ENCODE measurements at regions not wholly inside any gene's neighbourhood (a gene's known extent, or its start where the extent isn't known, plus 50 kb on each side); places are given as distances from the start of the nearest gene placed in this dataset.
"Not testable (repeated sequence)": the region's sequence is repeated elsewhere in the genome, so short reads cannot be mapped to it uniquely, and the experiment has no call there.

DNA sequence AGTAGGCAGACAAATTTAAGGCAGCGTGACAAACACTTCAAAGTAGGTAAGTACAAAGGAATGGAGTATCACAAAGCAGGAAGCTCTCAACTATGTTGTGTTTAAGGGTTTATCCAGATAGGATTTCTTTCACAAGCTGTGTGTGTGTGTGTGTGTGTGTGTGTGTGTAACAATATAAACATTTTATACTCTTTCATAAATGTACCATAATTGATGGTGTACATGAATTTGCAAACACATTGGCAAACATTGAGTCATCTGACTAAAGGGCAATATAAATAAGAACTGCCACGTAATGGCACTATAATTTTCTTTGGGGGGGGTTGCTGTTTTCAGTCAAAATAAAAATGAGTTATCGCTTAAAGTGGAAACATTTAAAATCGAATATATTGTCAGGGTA lies 1004.4 kb upstream of the DDX18 start:
- H3K4me3 Mint-ChIP-seq: no peak overlapping the region
- no peaks in the 10 kb centered on the region for H3K36me3 Mint-ChIP-seq (ENCODE audit: insufficient read depth)
- DNase-seq (no peak), ATAC-seq (no peak)
- H3K4me1 Mint-ChIP-seq (ENCODE audit: low read depth): no peaks in the 10 kb centered on the region
- no peaks in the 10 kb centered on the region for H3K27me3 Mint-ChIP-seq (ENCODE audit: low read depth)
- H3K9me3 Mint-ChIP-seq: peaks cover 4% of the 10 kb centered on the region

- Mint-ChIP-seq H3K36me3 (ENCODE audit: insufficient read depth) (no peaks in the 10 kb centered on the region), H3K27me3 (ENCODE audit: low read depth) (no peaks in the 10 kb centered on the region), H3K9me3 (peaks cover 5% of the 10 kb centered on the region), H3K4me1 (ENCODE audit: low read depth) (no peaks in the 10 kb centered on the region), H3K4me3 (no peak overlapping the region)
- ATAC-seq: no peak
- DNase-seq: no peak
Measured at GRCh38 chr2:116810645-116811044, 1003.8 kb upstream of the DDX18 start.

DNA sequence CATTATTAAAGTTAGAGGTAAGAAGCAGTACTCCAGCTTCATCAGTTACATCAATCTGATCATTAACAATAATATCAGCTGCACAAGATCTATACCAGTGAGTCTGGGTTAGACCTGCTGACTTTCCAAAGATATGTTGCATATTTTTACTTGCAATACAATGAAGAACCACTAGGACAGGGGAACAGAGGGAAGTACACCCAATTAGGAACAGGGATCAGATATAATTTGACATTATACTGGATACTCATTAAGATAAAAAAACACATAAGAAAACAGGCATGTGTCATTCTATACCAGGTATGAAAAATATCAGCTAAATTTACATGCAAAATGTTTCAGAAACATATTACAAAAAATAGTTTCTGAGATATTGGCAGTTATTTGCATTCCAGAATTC lies 995.1 kb upstream of the DDX18 start:
- peaks cover 18% of the 10 kb centered on the region for H3K9me3 Mint-ChIP-seq
- no peaks in the 10 kb centered on the region for H3K27me3 Mint-ChIP-seq (ENCODE audit: low read depth)
- no peak overlapping the region for H3K4me3 Mint-ChIP-seq
- no peak for ATAC-seq
- H3K4me1 Mint-ChIP-seq (ENCODE audit: low read depth): no peaks in the 10 kb centered on the region
- DNase-seq: no peak
- no peaks in the 10 kb centered on the region for H3K36me3 Mint-ChIP-seq (ENCODE audit: insufficient read depth)

DNA sequence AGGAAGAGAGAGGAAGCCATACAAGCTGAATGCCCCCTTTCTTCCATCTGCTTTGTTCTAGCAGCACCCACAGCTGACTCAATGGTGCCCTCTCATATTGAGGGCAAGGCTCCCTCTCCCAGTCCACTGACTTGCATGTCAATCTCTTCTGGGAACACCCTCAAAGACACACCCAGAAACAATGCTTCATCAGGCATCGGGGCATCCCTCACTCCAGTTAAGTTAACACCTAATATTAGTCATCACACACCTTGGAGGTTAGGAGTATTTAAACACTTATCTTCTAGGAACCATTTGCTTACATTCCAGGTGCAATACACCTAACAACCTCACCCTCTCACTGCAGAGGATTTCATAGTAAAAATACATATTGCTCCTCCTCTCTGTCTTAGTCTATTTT lies 993.5 kb upstream of the DDX18 start:
- DNase-seq: no peak
- H3K27me3 Mint-ChIP-seq (ENCODE audit: low read depth): no peaks in the 10 kb centered on the region
- H3K36me3 Mint-ChIP-seq (ENCODE audit: insufficient read depth): no peaks in the 10 kb centered on the region
- H3K4me3 Mint-ChIP-seq: no peak overlapping the region
- ATAC-seq: no peak
- H3K4me1 Mint-ChIP-seq (ENCODE audit: low read depth): no peaks in the 10 kb centered on the region
- peaks cover 14% of the 10 kb centered on the region for H3K9me3 Mint-ChIP-seq

- not testable (repeated sequence) for H3K27me3 Mint-ChIP-seq (ENCODE audit: low read depth); DNase-seq; H3K36me3 Mint-ChIP-seq (ENCODE audit: insufficient read depth); ATAC-seq; H3K4me1 Mint-ChIP-seq (ENCODE audit: low read depth); H3K9me3 Mint-ChIP-seq; H3K4me3 Mint-ChIP-seq
Measured at GRCh38 chr2:116829543-116829942, 984.9 kb upstream of the DDX18 start.

- no peaks in the 10 kb centered on the region for H3K36me3 Mint-ChIP-seq (ENCODE audit: insufficient read depth)
- peaks cover 17% of the 10 kb centered on the region for H3K9me3 Mint-ChIP-seq
- no peaks in the 10 kb centered on the region for H3K4me1 Mint-ChIP-seq (ENCODE audit: low read depth)
- ATAC-seq: no peak
- no peak for DNase-seq
- H3K4me3 Mint-ChIP-seq: no peak overlapping the region
- H3K27me3 Mint-ChIP-seq (ENCODE audit: low read depth): no peaks in the 10 kb centered on the region
Measured at GRCh38 chr2:116832148-116832547, 982.3 kb upstream of the DDX18 start.

DNA sequence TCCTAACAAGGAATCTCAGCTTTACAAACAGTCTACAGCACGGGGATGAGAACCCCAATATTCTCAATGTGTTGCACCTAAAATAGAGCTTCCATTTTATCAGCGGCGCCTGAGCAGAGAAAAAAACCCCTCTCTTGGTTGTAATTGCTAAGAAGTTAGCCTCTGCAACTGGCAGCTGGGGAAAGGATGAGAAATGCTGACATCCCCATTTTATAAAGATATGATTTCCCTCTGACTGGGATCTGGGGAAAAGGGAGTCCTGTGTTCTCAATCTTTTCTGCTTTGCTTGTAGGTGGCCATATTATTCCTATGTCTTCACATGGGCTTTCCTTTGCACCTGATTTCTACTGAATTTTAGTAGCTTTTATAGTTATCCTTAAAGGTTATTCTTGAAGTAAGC lies 981.4 kb upstream of the DDX18 start:
- Mint-ChIP-seq H3K9me3 (peaks cover 17% of the 10 kb centered on the region), H3K4me1 (ENCODE audit: low read depth) (no peaks in the 10 kb centered on the region), H3K4me3 (no peak overlapping the region), H3K36me3 (ENCODE audit: insufficient read depth) (no peaks in the 10 kb centered on the region), H3K27me3 (ENCODE audit: low read depth) (no peaks in the 10 kb centered on the region)
- ATAC-seq (no peak), DNase-seq (no peak)

DNA sequence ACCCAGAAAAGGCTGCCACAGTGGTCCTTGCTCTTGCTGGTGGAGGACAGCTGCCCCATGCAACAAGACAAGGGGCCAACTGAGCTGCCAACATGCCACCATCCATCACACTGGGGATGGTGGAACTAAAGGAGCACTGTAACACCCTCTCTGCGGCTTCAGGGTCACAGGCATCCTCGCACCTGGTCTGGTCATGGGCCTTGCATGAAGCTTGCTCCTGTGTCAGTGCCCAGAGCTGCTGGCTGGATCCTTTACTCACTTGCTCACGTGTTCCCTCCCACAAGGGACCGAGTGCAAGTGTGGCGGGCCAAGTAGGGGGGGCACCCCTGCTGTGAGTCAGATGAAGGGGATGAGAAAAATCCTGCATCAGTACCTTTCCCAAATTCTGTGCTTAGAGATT lies 972.3 kb upstream of the DDX18 start:
- Mint-ChIP-seq H3K4me3 (no peak overlapping the region), H3K4me1 (ENCODE audit: low read depth) (no peaks in the 10 kb centered on the region), H3K27me3 (ENCODE audit: low read depth) (no peaks in the 10 kb centered on the region), H3K36me3 (ENCODE audit: insufficient read depth) (no peaks in the 10 kb centered on the region), H3K9me3 (peaks cover 10% of the 10 kb centered on the region)
- no peak for ATAC-seq
- DNase-seq: no peak

DNA sequence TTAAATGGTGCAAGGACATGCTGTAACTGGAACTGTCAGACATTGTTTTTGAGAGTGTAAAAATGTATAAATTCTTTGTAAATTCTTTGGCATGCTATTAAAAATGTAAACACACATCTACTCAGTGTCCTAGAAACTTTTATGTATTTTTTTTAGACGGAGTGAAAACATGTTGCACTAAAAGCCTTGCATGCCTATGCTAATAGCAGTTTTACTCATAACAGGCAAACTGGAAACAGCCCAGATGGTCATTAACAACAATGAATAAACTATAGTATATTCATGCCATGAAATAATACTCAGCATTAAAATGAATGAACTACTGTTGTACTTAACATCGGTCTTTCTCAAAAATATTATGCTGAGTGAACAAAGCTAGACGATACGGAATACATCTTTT lies 954.8 kb upstream of the DDX18 start:
- no peaks in the 10 kb centered on the region for H3K36me3 Mint-ChIP-seq (ENCODE audit: insufficient read depth)
- DNase-seq: no peak
- no peaks in the 10 kb centered on the region for H3K27me3 Mint-ChIP-seq (ENCODE audit: low read depth)
- H3K4me3 Mint-ChIP-seq: no peak overlapping the region
- ATAC-seq: no peak
- peaks cover 24% of the 10 kb centered on the region for H3K9me3 Mint-ChIP-seq
- no peaks in the 10 kb centered on the region for H3K4me1 Mint-ChIP-seq (ENCODE audit: low read depth)

GRCh38 chr2:116874021-116874420 lies 940.5 kb upstream of the DDX18 start:
- ATAC-seq (no peak), DNase-seq (no peak)
- H3K36me3 Mint-ChIP-seq (ENCODE audit: insufficient read depth): no peaks in the 10 kb centered on the region
- H3K27me3 Mint-ChIP-seq (ENCODE audit: low read depth): no peaks in the 10 kb centered on the region
- no peak overlapping the region for H3K4me3 Mint-ChIP-seq
- H3K9me3 Mint-ChIP-seq: peaks cover 21% of the 10 kb centered on the region
- H3K4me1 Mint-ChIP-seq (ENCODE audit: low read depth): no peaks in the 10 kb centered on the region

GRCh38 chr2:116877274-116877673 lies 937.2 kb upstream of the DDX18 start:
- Mint-ChIP-seq H3K36me3 (ENCODE audit: insufficient read depth) (no peaks in the 10 kb centered on the region), H3K4me3 (no peak overlapping the region), H3K4me1 (ENCODE audit: low read depth) (no peaks in the 10 kb centered on the region), H3K27me3 (ENCODE audit: low read depth) (no peaks in the 10 kb centered on the region), H3K9me3 (peaks cover 17% of the 10 kb centered on the region)
- DNase-seq (no peak), ATAC-seq (no peak)

GRCh38 chr2:116877944-116878343 lies 936.5 kb upstream of the DDX18 start:
- ATAC-seq (no peak), DNase-seq (no peak)
- H3K4me1 Mint-ChIP-seq (ENCODE audit: low read depth): no peaks in the 10 kb centered on the region
- H3K9me3 Mint-ChIP-seq: peaks cover 12% of the 10 kb centered on the region
- no peaks in the 10 kb centered on the region for H3K36me3 Mint-ChIP-seq (ENCODE audit: insufficient read depth)
- no peak overlapping the region for H3K4me3 Mint-ChIP-seq
- no peaks in the 10 kb centered on the region for H3K27me3 Mint-ChIP-seq (ENCODE audit: low read depth)

DNA sequence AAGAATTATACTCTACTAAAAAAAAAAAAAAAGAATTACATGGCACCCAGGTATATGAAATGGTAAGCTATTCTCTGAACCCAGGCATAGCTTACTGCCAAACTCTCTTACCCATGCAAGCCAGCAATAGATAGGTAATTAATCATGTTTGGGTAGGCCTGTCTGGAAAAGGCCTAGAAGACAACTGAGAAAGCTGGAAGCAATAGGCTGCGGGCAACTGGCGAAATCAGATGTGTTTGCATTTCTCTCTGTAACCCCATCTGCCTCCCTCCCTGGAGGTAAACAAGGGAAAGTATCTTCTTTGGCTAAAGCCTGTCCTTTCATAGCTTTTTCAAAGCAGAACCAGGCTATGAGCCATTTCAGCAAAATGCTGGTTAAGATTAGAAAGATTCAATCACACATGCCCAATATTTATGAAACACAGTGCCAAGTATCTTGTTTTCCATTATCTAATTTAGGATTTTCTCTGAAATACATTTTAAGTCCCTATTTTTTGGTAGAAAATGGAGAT lies 934.8 kb upstream of the DDX18 start:
- Mint-ChIP-seq H3K4me3 (no peak overlapping the region), H3K27me3 (ENCODE audit: low read depth) (no peaks in the 10 kb centered on the region), H3K4me1 (ENCODE audit: low read depth) (no peaks in the 10 kb centered on the region), H3K9me3 (peaks cover 11% of the 10 kb centered on the region), H3K36me3 (ENCODE audit: insufficient read depth) (no peaks in the 10 kb centered on the region)
- ATAC-seq (no peak), DNase-seq (no peak)

- no peak overlapping the region for H3K4me3 Mint-ChIP-seq
- DNase-seq (no peak), ATAC-seq (no peak)
- H3K27me3 Mint-ChIP-seq (ENCODE audit: low read depth): no peaks in the 10 kb centered on the region
- H3K4me1 Mint-ChIP-seq (ENCODE audit: low read depth): no peaks in the 10 kb centered on the region
- H3K36me3 Mint-ChIP-seq (ENCODE audit: insufficient read depth): no peaks in the 10 kb centered on the region
- H3K9me3 Mint-ChIP-seq: peaks cover 17% of the 10 kb centered on the region
Measured at GRCh38 chr2:116891191-116891590, 923.3 kb upstream of the DDX18 start.

GRCh38 chr2:116911540-116911939 lies 903.0 kb upstream of the DDX18 start:
- H3K27me3 Mint-ChIP-seq (ENCODE audit: low read depth): no peaks in the 10 kb centered on the region
- ATAC-seq (no peak), DNase-seq (no peak)
- no peaks in the 10 kb centered on the region for H3K4me1 Mint-ChIP-seq (ENCODE audit: low read depth)
- H3K36me3 Mint-ChIP-seq (ENCODE audit: insufficient read depth): no peaks in the 10 kb centered on the region
- H3K9me3 Mint-ChIP-seq: peaks cover 13% of the 10 kb centered on the region
- H3K4me3 Mint-ChIP-seq: no peak overlapping the region

- no peak overlapping the region for H3K4me3 Mint-ChIP-seq
Measured at GRCh38 chr2:116915673-116916072, 898.8 kb upstream of the DDX18 start.

More at GRCh38 chr2:116915673-116916072, 898.8 kb upstream of the DDX18 start:
- Mint-ChIP-seq H3K9me3 (peaks cover 20% of the 10 kb centered on the region), H3K36me3 (ENCODE audit: insufficient read depth) (no peaks in the 10 kb centered on the region), H3K27me3 (ENCODE audit: low read depth) (no peaks in the 10 kb centered on the region), H3K4me1 (ENCODE audit: low read depth) (no peaks in the 10 kb centered on the region)
- DNase-seq: no peak
- no peak for ATAC-seq

Data from activated T-cell treated with anti-CD3 and anti-CD28 coated beads, Interleukin-2, amount 50 U/mL, for 4 hours (primary cell).